Uterus (tissue), 3 donors: ENCODE measurements at regions not wholly inside any gene's neighbourhood (a gene's known extent, or its start where the extent isn't known, plus 50 kb on each side); places are given as distances from the start of the nearest gene placed in this dataset.
"Not testable (repeated sequence)": the region's sequence is repeated elsewhere in the genome, so short reads cannot be mapped to it uniquely, and the experiment has no call there.

Experiments used
- DNase-seq, 2 donors: peaks; one replicate each; pipeline ENCODE4 v3.0.0-alpha.2; 2019 to 2020
- H3K27ac ChIP-seq, 2 donors: fragments of 200-600 bp; sonication (generic); 1 replicate in 1 of 2; 2 replicates in 1 of 2; pipeline ENCODE4 v1.5.1; 2016 to 2018
- H3K27me3 ChIP-seq, 2 donors: fragments of 200-600 bp; sonication (generic); one replicate each; pipeline ENCODE4 v1.5.1; 2018 to 2019; ENCODE audit warnings: control low read depth in 1 of 2
- H3K36me3 ChIP-seq, 2 donors: fragments of 200-600 bp; sonication (generic); one replicate each; pipeline ENCODE4 v1.5.1; 2019; ENCODE audit warnings: control low read depth in 1 of 2
- H3K4me1 ChIP-seq, 2 donors: fragments of 200-600 bp; sonication (generic); one replicate each; pipeline ENCODE4 v1.5.1; 2018 to 2019; ENCODE audit warnings: control low read depth in 1 of 2
- H3K4me3 ChIP-seq, 2 donors: fragments of 200-600 bp; sonication (generic); 1 replicate in 1 of 2; 2 replicates in 1 of 2; pipeline ENCODE4 v1.5.1; 2018 to 2019; ENCODE audit warnings: mild to moderate bottlenecking in 1 of 2
- H3K9me3 ChIP-seq, 2 donors: fragments of 200-600 bp; sonication (generic); one replicate each; pipeline ENCODE4 v1.5.1; 2019; ENCODE audit warnings: control low read depth in 1 of 2
- POLR2A ChIP-seq, 2 donors: fragments of 450-650 bp; IDR thresholded peaks; one replicate each; pipeline ENCODE4 v1.6.1; 2016; ENCODE audit warnings: antibody characterized with exemption in 2 of 2, mild to moderate bottlenecking in 1 of 2, moderate library complexity in 1 of 2
- intact Hi-C: fragments of 100-400 bp; cut with DNase I; formaldehyde crosslinking; loops from one replicate; pipeline ENCODE4 v1.15.1; 2023; ENCODE audit warnings: low total_unique reads
- TF ChIP-seq, protein P1 (sequence below), 4 experiments: fragments of 200-600 bp in 2 of 4; fragments of 450-650 bp in 2 of 4; sonication (generic) in 2 of 4; IDR thresholded peaks; one replicate each; pipeline ENCODE4 v1.5.1; 2016 to 2019; ENCODE audit warnings: antibody characterized with exemption in 4 of 4, mild to moderate bottlenecking in 2 of 4, moderate library complexity in 1 of 4
- donor health status: DM: yes; HTN: yes; CAD: no.

GRCh38 chr22:47401592-47401898 is 639.1 kb downstream of the TBC1D22A start:
- Histone ChIP-seq H3K4me3 (no peak overlapping the region), H3K27ac (no peak overlapping the region), H3K27me3 (no peaks in the 10 kb centered on the region), H3K36me3 (no peaks in the 10 kb centered on the region), H3K4me1 (no peaks in the 10 kb centered on the region), H3K9me3 (no peaks in the 10 kb centered on the region)
- no peak for DNase-seq
- intact Hi-C loops, result no loop called here
- no peak for TF ChIP-seq POLR2A (IDR thresholded peaks at IDR 0.05)
- TF ChIP-seq, protein P1, sequence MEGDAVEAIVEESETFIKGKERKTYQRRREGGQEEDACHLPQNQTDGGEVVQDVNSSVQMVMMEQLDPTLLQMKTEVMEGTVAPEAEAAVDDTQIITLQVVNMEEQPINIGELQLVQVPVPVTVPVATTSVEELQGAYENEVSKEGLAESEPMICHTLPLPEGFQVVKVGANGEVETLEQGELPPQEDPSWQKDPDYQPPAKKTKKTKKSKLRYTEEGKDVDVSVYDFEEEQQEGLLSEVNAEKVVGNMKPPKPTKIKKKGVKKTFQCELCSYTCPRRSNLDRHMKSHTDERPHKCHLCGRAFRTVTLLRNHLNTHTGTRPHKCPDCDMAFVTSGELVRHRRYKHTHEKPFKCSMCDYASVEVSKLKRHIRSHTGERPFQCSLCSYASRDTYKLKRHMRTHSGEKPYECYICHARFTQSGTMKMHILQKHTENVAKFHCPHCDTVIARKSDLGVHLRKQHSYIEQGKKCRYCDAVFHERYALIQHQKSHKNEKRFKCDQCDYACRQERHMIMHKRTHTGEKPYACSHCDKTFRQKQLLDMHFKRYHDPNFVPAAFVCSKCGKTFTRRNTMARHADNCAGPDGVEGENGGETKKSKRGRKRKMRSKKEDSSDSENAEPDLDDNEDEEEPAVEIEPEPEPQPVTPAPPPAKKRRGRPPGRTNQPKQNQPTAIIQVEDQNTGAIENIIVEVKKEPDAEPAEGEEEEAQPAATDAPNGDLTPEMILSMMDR (IDR thresholded peaks at IDR 0.05), result no peak

GRCh38 chr22:47400701-47401591 is 638.5 kb downstream of the TBC1D22A start:
- Histone ChIP-seq H3K36me3 (no peaks in the 10 kb centered on the region), H3K4me3 (no peak overlapping the region), H3K9me3 (no peaks in the 10 kb centered on the region), H3K4me1 (no peaks in the 10 kb centered on the region), H3K27ac (no peak overlapping the region), H3K27me3 (no peaks in the 10 kb centered on the region)
- intact Hi-C loops, result no loop called here
- no peak for TF ChIP-seq POLR2A (IDR thresholded peaks at IDR 0.05)
- TF ChIP-seq, protein P1 (IDR thresholded peaks at IDR 0.05), result no peak
- DNase-seq, result no peak

DNA sequence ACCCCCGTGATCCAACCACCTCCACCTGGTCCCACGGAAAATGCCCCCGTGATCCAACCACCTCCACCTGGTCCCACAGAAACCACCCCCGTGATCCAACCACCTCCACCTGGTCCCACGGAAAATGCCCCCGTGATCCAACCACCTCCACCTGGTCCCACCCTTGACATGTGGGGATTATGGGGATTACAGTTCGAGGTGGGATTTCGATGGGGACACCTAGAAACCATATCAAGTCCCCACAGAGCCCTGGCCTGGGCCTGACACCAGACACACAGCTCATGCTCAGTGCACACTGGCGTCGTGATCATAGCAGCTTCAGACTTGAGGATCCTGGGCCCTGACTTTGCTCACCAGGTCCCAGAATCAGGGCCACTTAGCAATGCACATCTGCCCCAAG is 637.7 kb downstream of the TBC1D22A start:
- intact Hi-C loops, H3K4me3 ChIP-seq, H3K27ac ChIP-seq, H3K36me3 ChIP-seq, H3K27me3 ChIP-seq, H3K4me1 ChIP-seq, DNase-seq, H3K9me3 ChIP-seq: not testable (repeated sequence)

DNA sequence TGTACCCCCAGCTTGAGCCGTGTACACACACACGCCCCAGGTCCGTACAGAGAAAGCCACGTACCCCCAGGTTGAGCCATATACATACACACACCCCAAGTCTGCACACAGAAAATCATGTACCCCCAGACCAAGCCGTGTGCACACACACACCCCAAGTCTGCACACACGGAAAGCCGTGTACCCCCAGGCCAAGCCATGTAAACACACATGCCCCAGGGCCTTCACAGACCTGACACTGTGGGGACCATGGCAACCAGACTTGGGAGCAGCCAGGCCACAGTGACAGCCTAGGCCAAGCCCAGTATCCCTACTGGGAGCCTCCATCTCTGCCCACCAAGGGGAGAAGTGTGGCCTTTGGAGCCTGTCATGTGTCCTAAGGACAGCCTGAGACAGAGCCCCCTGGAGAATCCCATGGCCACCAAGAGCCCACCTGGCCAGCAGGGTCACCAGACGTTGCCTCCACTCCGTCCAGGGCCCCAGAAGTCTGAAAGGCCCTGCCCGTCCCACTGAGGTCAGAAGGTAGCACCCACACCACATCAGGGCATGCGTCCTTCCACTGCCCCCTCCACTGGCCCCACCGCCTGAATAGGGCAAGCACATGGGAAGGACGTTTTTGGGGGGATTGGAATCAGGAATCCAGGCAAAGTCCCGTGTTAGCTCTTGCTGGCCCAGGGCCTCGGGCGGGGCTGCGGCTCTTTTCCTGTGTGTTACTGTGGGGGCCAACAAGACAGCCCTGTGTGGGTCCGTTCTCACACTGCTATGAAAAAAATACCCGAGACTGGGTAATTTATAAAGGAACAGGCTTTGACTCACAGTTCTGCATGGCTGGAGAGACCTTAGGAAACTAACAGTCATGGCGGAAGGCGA is 636.7 kb downstream of the TBC1D22A start:
- no peaks in the 10 kb centered on the region for H3K27me3 ChIP-seq
- H3K9me3 ChIP-seq, result no peaks in the 10 kb centered on the region
- H3K4me1 ChIP-seq, result no peaks in the 10 kb centered on the region
- no peak overlapping the region for H3K27ac ChIP-seq
- no peak overlapping the region for H3K4me3 ChIP-seq
- H3K36me3 ChIP-seq, result no peaks in the 10 kb centered on the region
- intact Hi-C loops, result no loop called here
- no peak for DNase-seq
- no peak for TF ChIP-seq POLR2A (IDR thresholded peaks at IDR 0.05)
- TF ChIP-seq, protein P1 (IDR thresholded peaks at IDR 0.05), result no peak

DNA sequence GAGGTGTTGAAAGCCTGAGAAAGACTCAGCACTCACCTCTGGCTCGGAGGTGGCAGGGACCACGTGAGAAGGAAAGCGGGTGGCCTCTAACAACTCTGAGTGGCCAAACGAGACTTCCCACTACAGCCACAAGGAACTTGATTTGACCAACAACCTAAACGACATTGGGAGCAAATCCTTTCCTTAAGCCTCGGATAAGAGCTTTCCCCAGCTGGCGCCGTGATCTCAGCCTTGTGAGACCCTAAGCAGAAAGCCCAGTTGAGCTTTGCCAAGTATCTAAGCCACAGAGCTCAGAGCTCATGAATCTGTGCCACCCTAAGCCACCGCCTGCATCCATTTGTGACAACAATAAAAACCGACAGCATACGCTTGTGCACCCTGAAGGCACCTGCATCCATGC is 636.0 kb downstream of the TBC1D22A start:
- no peak for TF ChIP-seq POLR2A (IDR thresholded peaks at IDR 0.05)
- TF ChIP-seq, protein P1 (IDR thresholded peaks at IDR 0.05), result no peak
- no peaks in the 10 kb centered on the region for H3K36me3 ChIP-seq
- no peak for DNase-seq
- intact Hi-C loops, result no loop called here
- no peaks in the 10 kb centered on the region for H3K9me3 ChIP-seq
- no peaks in the 10 kb centered on the region for H3K4me1 ChIP-seq
- H3K4me3 ChIP-seq, result no peak overlapping the region
- H3K27me3 ChIP-seq, result no peaks in the 10 kb centered on the region
- no peak overlapping the region for H3K27ac ChIP-seq
